Kasumi-1 (cell line): ENCODE measurements at regions not wholly inside any gene's neighbourhood (a gene's known extent, or its start where the extent isn't known, plus 50 kb on each side); places are given as distances from the start of the nearest gene placed in this dataset.

Experiments used
- DNase-seq, 2 experiments: peaks; one replicate each; lab custom pipeline; 2025; lab: John Stamatoyannopoulos, UW

- no peak for DNase-seq
These were observed 388.1 kb upstream of the SLC14A2 start for GRCh38 chr18:45227001-45227742.

- no peak for DNase-seq
These were observed 386.4 kb upstream of the SLC14A2 start for GRCh38 chr18:45228796-45229388.

GRCh38 chr18:45231617-45232016, 383.7 kb upstream of the SLC14A2 start:
- DNase-seq = no peak

GRCh38 chr18:45232061-45232460, 383.2 kb upstream of the SLC14A2 start:
- DNase-seq = peak; percentile 43 to 60

GRCh38 chr18:45236676-45237075, 378.6 kb upstream of the SLC14A2 start:
- no peak for DNase-seq

GRCh38 chr18:45237343-45238098, 377.8 kb upstream of the SLC14A2 start:
- no peak for DNase-seq

GRCh38 chr18:45241271-45241670, 374.0 kb upstream of the SLC14A2 start:
- DNase-seq = no peak

GRCh38 chr18:45241982-45242565, 373.2 kb upstream of the SLC14A2 start:
- no peak for DNase-seq

DNA sequence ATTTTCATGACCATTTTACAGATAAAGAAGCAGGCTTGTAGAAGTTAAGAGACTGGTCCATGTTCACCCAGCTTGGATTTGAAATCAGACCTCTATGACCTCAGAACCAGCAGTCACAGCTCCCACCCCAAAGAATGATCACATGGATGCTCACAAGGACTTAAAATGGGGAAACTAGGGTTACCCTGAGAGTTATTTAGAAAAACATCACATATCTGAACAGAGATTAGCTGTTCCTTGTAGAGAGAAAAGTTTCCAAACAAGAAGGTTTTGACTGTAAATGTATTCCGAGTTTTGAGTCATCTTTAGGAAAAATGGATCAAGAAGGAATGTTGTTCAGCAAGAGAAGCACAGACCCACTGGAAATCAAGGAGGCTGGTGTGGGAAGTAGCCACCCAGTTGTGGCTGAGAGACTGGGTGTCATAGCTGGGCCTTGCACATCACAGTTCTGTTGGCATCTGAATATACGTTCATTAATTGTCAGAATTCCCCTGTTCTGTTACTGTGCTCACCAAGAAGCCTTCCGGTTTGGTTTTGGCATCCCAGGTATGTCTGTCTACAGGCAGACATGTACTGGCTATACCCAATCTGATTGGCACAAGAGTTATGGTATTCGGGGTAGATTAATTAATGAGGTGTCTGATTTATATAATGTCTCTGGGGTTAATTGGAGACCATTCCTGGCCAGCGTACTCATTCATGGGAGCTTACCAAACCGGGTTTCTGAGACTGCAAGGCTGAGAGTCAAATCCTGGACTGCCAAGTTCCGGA, 371.8 kb upstream of the SLC14A2 start:
- DNase-seq = no peak

DNA sequence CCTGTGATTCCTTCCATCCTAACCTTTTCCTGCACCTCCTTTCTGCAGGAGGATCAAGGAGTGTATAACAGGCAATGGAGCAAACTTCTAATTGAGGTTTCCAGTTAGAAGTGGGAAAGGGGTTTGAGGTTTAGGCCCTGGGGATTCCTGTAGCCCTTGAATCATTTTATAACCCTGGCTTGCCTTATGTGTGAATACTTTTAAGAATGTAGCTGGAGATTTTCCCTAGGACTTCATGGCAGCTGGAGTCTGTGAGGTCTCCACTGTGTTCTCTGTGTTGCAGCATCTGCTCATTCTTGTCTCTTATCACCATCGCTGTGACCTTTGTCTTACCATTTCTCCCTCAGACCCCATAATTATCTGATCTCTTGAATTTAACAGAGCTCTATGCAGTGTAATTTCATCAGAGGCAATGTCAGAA, 370.2 kb upstream of the SLC14A2 start:
- no peak for DNase-seq

DNA sequence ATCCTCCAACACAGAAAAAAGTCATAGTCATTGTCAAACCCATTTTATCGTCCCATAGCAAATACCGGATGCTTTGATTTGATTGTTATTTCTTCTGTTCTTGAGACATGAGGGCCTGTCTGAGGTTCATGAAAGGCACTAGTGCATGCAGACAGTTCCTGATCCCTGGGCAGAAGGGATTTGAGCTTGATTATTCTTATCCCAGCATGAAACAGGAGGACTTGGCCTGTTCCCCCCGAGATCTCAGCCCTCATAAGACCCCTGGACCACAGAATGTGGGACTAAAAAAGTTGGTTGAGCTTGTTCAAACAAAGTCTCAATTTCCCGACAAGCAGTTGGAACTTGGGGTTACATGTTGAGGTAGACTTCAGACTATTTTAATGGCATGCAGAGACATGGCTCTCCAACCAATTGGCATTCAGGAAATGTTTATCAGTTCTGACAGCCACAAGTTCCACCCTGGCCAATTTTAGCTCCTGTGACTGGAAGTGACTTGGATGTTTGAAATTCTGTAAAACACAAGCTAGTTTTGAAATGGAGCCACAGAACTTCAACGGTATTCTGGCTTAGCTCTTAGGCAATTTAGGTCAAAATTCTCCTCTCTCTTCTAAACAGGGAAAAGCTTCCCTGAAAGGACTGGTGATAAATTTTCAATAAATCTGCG, 366.9 kb upstream of the SLC14A2 start:
- peak in 1 of 2 experiments; percentile 5 for DNase-seq

- DNase-seq = no peak
These were observed 366.0 kb upstream of the SLC14A2 start for GRCh38 chr18:45249246-45249661.

DNA sequence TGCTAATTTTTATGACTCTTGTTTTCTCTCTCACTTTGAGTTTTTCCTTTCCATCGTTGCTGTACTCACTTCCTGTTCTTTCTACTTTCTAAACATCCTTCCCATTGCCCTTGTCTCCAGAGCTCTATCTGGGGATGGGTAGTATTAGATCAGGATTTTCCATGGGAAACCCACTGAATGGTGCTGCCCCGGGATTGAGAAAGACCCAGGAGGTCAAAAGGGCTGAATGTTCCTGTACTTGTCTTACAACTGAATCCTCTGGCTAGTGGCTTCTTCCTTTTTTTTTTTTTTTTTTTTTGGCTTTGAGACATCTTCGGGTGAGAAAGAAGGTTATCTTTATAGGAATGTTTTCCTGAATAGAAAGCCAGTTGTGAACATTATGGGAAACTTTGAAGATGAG, 364.8 kb upstream of the SLC14A2 start:
- DNase-seq = no peak

GRCh38 chr18:45251236-45251635, 364.0 kb upstream of the SLC14A2 start:
- no peak for DNase-seq

GRCh38 chr18:45252474-45252873, 362.8 kb upstream of the SLC14A2 start:
- DNase-seq = no peak

DNA sequence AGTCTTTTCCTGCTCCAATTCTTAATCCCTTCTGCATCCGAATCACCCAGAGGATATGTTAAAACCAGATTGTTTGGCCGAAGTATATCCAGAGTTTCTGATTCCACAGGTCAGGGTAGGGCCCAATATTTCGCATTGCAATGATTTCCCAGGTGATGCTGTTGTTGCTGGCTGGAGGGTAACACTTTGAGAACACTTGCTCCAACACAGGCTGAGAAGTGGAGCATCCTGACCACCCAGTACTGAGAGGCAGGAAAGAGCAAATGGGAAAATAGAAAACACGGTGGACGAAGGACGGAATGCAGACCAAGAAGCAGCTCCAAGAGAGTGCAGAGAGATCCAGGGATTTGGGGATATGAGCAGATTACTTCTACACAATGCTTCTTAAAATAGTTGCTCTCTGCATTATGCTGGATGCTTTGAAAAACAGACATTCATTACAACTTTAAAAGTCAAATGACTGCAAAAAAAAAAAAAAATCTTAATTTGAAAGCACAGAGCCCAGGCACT, 362.2 kb upstream of the SLC14A2 start:
- DNase-seq = no peak

DNA sequence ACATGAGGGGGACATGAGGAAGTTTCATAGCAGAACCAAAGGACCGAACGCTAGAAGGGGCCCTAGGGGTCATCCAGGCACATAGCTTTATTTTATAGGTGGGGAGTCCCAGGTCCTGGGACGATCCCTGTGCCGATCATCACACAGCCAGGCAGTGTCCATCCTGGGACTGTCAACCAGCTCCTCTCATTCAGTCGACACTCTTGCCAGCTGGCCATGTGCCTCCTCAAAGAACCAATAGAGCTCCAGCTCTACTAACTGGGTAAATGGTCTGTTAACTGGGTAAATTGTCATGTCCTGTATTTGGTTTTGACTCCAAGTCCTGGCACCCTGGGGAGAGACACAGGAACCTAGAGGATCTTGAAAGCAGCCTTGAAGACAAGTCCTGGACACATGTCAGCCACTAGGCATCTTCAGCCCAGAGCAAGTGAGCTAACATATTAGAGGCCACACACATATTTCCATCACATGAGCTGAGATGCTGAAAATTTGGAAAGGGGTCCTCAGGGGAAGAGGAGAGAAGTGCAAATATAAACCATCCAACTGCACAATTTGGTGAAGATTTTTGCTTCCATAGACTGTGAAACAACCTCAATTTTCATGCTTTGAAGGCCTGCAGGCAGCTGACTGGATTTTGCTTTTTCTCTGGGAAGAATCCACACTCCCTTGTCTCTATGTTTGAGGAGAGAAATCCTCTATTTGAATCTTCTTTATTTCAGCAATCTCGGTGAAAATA, 361.1 kb upstream of the SLC14A2 start:
- DNase-seq = no peak

DNA sequence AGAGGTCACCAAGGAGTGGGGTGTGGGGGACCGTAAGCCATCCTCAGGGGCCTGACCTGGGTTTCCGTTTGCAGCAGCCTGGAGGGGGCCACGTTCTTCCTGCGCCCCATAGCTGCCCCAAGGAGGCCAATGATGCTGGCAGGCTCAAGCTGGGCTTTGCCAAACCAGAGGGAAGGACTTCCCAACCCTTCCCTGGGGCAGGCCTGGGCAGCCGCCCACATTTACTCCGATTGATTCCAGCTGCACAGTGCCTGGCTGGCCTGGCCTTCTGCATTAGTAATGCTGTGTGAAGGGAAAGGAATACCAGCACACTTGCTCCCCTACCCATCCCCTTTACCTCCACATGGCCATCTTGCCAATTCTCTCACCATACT, 360.6 kb upstream of the SLC14A2 start:
- no peak for DNase-seq

DNA sequence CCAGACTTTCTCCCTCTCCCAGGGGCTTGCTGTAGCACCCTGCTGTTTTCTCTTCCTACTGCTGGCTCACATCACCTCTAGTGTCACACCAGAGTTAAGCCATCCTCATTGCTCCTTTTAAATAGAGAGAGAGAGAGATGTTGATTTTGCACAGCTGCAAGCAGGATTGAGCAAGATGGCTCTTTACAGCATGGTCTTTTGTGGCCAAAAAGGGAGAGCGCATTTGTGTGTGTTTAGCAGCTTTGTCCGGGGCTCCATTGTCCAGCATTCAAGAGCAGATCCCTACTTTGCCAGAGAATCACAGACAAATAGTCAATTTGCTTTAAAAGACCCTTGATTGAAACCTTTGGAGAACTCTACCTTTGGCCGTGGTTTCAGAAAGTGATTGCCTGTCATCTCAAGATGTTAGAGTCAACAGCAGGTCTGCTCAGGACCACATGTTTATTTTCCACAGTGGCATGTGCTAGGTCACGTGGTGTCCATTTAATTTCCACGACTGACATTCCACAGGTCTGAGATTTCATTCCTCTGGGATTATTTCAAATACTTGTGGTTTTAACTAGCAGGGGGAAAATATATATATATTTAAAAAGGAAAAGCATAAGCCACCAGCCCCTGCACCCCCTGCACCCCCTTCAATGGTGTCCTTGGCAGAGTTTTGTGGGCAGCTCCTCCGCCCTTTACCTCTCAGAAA, 359.9 kb upstream of the SLC14A2 start:
- no peak for DNase-seq

DNA sequence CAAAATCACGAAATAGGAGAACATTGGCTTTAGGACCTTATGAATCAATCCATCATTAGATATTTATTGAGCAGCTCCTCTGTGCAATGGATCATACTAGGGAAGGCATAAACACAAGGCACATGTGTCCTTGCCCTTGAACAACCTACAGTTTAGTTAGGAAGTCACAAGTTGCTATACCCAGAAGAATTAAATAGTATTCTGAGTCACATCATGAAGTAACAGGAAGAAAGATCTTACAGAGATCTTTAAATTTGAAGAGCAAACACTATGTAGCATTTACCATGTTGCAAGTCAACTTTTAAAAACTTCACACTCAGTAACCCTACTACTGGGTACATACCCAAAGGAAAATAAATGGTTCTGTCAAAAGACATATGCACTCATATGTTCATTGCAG, 355.2 kb upstream of the SLC14A2 start:
- no peak for DNase-seq
